Gastroesophageal sphincter (tissue), 4 donors: ENCODE measurements at regions not wholly inside any gene's neighbourhood (a gene's known extent, or its start where the extent isn't known, plus 50 kb on each side); places are given as distances from the start of the nearest gene placed in this dataset.

Experiments
- ATAC-seq: fragments of 150-250 bp; one replicate; pipeline ENCODE4 v1.9.1; 2016; ENCODE audit warnings: mild to moderate bottlenecking, moderate library complexity
- H3K27ac ChIP-seq, 4 donors: fragments of 200-600 bp; sonication (generic) in 3 of 4; 1 replicate in 3 of 4; 2 replicates in 1 of 4; pipeline ENCODE4 v1.5.1; 2016 to 2019
- H3K27me3 ChIP-seq: fragments of 200-600 bp; sonication (generic); one replicate; pipeline ENCODE4 v1.5.1; 2019
- H3K36me3 ChIP-seq, 2 donors: fragments of 200-600 bp; sonication (generic); one replicate each; pipeline ENCODE4 v1.5.1; 2019; ENCODE audit warnings: control low read depth in 1 of 2
- H3K4me1 ChIP-seq, 3 donors: fragments of 200-600 bp; sonication (generic); 1 replicate in 2 of 3; 2 replicates in 1 of 3; pipeline ENCODE4 v1.5.1; 2016 to 2019; ENCODE audit warnings: control low read depth in 2 of 3
- H3K4me3 ChIP-seq, 2 donors: fragments of 200-600 bp; sonication (generic); one replicate each; pipeline ENCODE4 v1.5.1; 2019; ENCODE audit warnings: mild to moderate bottlenecking in 1 of 2, moderate library complexity in 1 of 2
- H3K9me3 ChIP-seq, 3 donors: fragments of 200-600 bp; sonication (generic); one replicate each; pipeline ENCODE4 v1.5.1; 2017 to 2019; ENCODE audit warnings: control low read depth in 2 of 3
- EP300 ChIP-seq: sonication (generic); formaldehyde crosslinking; IDR thresholded peaks from one replicate; pipeline ENCODE4 v1.6.1; 2017; ENCODE audit warnings: antibody characterized with exemption, mild to moderate bottlenecking
- POLR2A ChIP-seq, 2 donors: fragments of 450-650 bp; IDR thresholded peaks; one replicate each; pipeline ENCODE4 v1.6.1; 2017; ENCODE audit warnings: antibody characterized with exemption in 2 of 2, mild to moderate bottlenecking in 2 of 2, moderate library complexity in 1 of 2
- POLR2AphosphoS5 ChIP-seq: sonication (generic); formaldehyde crosslinking; IDR thresholded peaks from one replicate; pipeline ENCODE4 v1.6.1; 2017; ENCODE audit warnings: antibody characterized with exemption
- WGBS, 2 donors: methylation state at CpG; one replicate each; pipeline ENCODE4 v1.1.5; 2018; ENCODE audit warnings: low coverage in 1 of 2; 5-methylcytosine and 5-hydroxymethylcytosine counted together
- TF ChIP-seq, protein P1 (sequence below), 4 experiments: fragments of 200-600 bp in 2 of 4; fragments of 450-650 bp in 2 of 4; sonication (generic) in 1 of 4; IDR thresholded peaks; one replicate each; pipeline ENCODE4 v1.5.1; 2017 to 2019; ENCODE audit warnings: antibody characterized with exemption in 4 of 4, mild to moderate bottlenecking in 2 of 4, moderate library complexity in 2 of 4

DNA sequence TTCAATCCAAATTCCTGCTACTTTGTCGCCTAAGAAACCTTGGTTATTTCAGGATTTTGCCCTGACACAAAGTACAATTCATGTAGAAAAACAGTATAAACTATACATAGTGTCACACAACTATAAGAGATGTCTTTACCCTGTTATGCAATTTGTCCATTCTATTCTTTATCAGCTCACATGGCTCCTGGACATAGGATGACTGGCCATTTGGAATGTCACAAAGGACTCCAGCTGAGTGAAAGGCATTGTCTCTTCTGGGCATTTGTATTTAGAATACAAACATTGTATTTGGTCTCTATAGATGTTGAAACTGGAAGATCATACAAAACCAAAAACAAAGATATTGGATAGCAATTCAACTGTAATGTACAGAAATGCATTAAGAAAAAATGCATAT lies 944.6 kb upstream of the LRRTM1 start:
- H3K27me3 ChIP-seq = no peaks in the 10 kb centered on the region
- no peaks in the 10 kb centered on the region for H3K4me1 ChIP-seq
- H3K4me3 ChIP-seq = no peak overlapping the region
- 86 to 100% methylated on average over 1 of the region's 1 CpG for WGBS, 2 donors
- H3K36me3 ChIP-seq = no peaks in the 10 kb centered on the region
- no peak for ATAC-seq
- TF ChIP-seq, protein P1, sequence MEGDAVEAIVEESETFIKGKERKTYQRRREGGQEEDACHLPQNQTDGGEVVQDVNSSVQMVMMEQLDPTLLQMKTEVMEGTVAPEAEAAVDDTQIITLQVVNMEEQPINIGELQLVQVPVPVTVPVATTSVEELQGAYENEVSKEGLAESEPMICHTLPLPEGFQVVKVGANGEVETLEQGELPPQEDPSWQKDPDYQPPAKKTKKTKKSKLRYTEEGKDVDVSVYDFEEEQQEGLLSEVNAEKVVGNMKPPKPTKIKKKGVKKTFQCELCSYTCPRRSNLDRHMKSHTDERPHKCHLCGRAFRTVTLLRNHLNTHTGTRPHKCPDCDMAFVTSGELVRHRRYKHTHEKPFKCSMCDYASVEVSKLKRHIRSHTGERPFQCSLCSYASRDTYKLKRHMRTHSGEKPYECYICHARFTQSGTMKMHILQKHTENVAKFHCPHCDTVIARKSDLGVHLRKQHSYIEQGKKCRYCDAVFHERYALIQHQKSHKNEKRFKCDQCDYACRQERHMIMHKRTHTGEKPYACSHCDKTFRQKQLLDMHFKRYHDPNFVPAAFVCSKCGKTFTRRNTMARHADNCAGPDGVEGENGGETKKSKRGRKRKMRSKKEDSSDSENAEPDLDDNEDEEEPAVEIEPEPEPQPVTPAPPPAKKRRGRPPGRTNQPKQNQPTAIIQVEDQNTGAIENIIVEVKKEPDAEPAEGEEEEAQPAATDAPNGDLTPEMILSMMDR (IDR thresholded peaks at IDR 0.05) = no peak
- no peak for TF ChIP-seq POLR2AphosphoS5
- no peak for TF ChIP-seq POLR2A (IDR thresholded peaks at IDR 0.05)
- no peak for TF ChIP-seq EP300
- no peak overlapping the region for H3K27ac ChIP-seq
- H3K9me3 ChIP-seq = no peaks in the 10 kb centered on the region

DNA sequence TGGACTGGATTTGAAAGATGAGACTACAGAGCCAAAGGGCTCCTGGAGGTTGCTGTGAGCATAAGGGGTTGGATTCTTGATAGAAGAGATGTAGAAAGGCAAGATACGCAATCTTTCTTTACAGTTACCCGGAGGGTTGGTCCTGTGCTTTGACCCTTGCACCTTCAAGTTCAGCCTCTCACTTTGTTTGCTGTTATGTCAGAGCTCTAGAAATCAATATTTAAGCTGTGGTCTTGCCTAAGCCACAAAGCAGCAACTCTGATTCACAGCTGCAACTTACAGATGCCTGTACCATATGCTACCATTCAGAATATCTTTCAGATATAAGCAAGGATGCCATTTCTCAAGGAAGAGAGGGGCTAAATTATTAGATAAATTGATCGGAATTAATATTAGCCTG lies 943.1 kb upstream of the LRRTM1 start:
- 77 to 100% methylated on average over 2 to 3 of the region's 3 CpGs for WGBS, 2 donors
- no peak overlapping the region for H3K27ac ChIP-seq
- TF ChIP-seq EP300 (no peak), POLR2A (IDR thresholded peaks at IDR 0.05) (no peak), POLR2AphosphoS5 (no peak)
- TF ChIP-seq, protein P1 (IDR thresholded peaks at IDR 0.05) = no peak
- no peaks in the 10 kb centered on the region for H3K27me3 ChIP-seq
- ATAC-seq = no peak
- no peaks in the 10 kb centered on the region for H3K9me3 ChIP-seq
- H3K36me3 ChIP-seq = no peaks in the 10 kb centered on the region
- no peak overlapping the region for H3K4me3 ChIP-seq
- H3K4me1 ChIP-seq = peaks cover 0 to 2% (median 0%) of the 10 kb centered on the region in 3 donors

DNA sequence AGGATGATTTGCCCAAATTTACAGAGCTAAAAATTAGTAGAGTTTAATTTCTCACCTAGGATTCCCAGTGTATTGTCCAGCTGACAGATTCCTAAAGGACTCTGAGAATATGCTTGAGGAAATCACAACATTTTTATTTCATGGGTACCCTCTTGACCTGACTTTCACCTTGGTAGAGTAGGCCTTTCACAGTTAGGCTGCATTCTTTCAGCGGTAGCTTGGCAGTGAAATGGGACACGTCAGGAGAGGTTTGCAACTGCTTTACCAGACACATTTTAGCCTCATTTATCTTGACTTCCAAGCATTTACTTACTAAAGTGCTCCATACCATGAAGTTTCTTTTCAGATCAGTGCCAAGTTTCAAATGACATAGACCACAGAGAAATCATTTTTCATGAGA lies 937.9 kb upstream of the LRRTM1 start:
- no peak overlapping the region for H3K4me3 ChIP-seq
- TF ChIP-seq EP300 (no peak), POLR2AphosphoS5 (no peak)
- H3K4me1 ChIP-seq = peaks cover 0 to 8% (median 0%) of the 10 kb centered on the region in 3 donors
- no peak for ATAC-seq
- 48% methylated on average over 2 of the region's 2 CpGs; no CpG with 5 or more reads in 1 of the 2 donors for WGBS, 2 donors
- no peaks in the 10 kb centered on the region for H3K9me3 ChIP-seq
- H3K27ac ChIP-seq = no peak overlapping the region
- no peaks in the 10 kb centered on the region for H3K27me3 ChIP-seq
- no peaks in the 10 kb centered on the region for H3K36me3 ChIP-seq

GRCh38 chr2:81238462-81238861 lies 933.9 kb upstream of the LRRTM1 start:
- TF ChIP-seq EP300 (no peak), POLR2AphosphoS5 (no peak), POLR2A (IDR thresholded peaks at IDR 0.05) (no peak)
- TF ChIP-seq, protein P1 (IDR thresholded peaks at IDR 0.05) = no peak
- Histone ChIP-seq H3K36me3 (no peaks in the 10 kb centered on the region), H3K4me1 (peaks cover 0 to 8% (median 0%) of the 10 kb centered on the region in 3 donors), H3K27me3 (no peaks in the 10 kb centered on the region), H3K27ac (no peak overlapping the region), H3K4me3 (no peak overlapping the region), H3K9me3 (no peaks in the 10 kb centered on the region)
- WGBS, 2 donors = 63 to 93% methylated on average over 2 of the region's 2 CpGs
- no peak for ATAC-seq

DNA sequence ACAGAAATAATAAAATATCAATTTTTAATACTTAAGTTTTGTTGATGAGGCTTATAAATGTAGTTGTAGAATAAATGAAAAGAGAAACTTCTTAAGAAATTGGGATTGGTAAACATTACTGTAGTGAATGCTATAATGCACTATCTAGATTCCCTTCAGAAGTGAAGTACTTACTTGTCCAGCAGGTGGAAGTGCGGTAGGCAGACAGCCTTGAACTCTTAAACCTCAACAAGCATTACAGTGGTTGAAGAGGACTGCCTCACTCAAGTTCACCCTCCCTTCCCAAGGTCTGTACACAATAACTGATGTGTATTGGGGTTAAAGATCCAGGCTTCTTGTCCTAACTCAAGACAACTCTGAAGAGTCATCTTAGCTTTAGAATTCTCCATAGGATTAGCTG lies 931.0 kb upstream of the LRRTM1 start:
- TF ChIP-seq POLR2A (IDR thresholded peaks at IDR 0.05) (no peak), POLR2AphosphoS5 (no peak), EP300 (no peak)
- TF ChIP-seq, protein P1 (IDR thresholded peaks at IDR 0.05) = no peak
- no peak overlapping the region for H3K27ac ChIP-seq
- no peaks in the 10 kb centered on the region for H3K36me3 ChIP-seq
- no peak for ATAC-seq
- H3K4me3 ChIP-seq = no peak overlapping the region
- no peaks in the 10 kb centered on the region for H3K27me3 ChIP-seq
- 92 to 100% methylated on average over 1 of the region's 1 CpG for WGBS, 2 donors
- H3K4me1 ChIP-seq = no peaks in the 10 kb centered on the region
- H3K9me3 ChIP-seq = no peaks in the 10 kb centered on the region
